ENCODE measurements at regions not wholly inside any gene's neighbourhood (a gene's known extent, or its start where the extent isn't known, plus 50 kb on each side); places are given as distances from the start of the nearest gene placed in this dataset.
"Not testable (repeated sequence)": the region's sequence is repeated elsewhere in the genome, so short reads cannot be mapped to it uniquely, and the experiment has no call there.

GRCh38 chr2:198279026-198279425 lies 474.6 kb downstream of the PLCL1 start:
- no peak for DNase-seq (ENCODE audit: insufficient read length, low spot score)
- no peak for FAIRE-seq

DNA sequence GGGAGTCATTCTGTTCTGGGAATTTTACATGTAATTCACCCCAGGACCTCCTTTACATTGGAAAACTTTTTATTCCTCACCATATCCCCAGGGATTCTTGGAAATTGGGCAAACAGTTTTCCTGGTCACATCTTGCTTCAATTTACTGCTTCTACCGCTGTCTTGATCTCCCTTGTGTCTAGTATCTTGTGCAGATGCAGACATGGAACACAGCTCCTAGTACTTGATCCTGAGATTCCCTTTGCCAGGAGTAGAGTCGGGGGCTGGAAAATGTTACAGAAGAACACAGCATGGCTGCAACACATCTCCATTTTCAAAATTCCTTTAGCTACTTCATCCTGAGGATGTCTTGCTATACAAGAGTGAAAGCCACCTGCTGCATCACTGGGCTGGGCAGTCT lies 472.8 kb downstream of the PLCL1 start:
- no peak for FAIRE-seq
- no peak for DNase-seq (ENCODE audit: insufficient read length, low spot score)

DNA sequence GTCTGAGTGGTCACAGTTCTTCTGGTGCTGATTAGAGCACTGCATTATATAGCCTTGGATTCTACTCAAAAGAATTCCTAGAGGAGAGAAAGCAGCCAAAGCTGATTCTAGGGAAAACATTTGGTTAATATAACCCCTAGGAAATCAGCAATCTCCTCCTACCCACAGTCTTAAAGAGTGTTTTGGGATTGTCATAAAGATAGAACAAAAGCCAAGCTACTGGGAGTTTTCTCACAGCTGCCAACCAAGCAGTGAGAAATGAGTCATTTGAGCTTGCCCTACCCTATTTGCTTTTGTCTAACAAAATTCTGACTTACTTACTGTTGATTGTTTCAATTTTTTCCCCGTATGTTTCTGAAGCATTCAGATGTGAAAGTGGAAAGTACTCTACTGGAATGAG lies 469.3 kb downstream of the PLCL1 start:
- FAIRE-seq (no peak), DNase-seq (ENCODE audit: insufficient read length, low spot score) (no peak)

- not testable (repeated sequence) for FAIRE-seq; DNase-seq (ENCODE audit: insufficient read length, low spot score)
These were observed 465.8 kb downstream of the PLCL1 start for GRCh38 chr2:198270157-198270556.

DNA sequence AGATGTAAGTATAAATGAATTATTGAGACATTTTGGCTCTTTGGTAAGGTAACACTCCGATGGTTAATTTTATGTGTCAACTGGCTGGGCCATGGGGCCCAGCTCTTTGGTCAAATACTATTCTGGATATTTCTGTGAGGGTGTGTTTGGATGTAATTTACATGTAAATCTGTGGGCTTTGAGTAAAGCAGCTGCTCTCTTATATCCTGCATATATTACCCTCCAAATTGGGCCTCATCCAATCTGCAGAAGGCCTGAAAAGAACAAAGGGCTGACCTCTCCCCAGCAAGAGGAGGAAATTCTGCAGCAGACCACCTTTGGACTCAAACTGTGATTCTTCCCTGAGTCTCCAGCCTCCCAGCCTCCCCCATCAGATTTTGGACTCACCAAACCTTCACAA lies 464.1 kb downstream of the PLCL1 start:
- FAIRE-seq, result no peak
- DNase-seq (ENCODE audit: insufficient read length, low spot score), result no peak

DNA sequence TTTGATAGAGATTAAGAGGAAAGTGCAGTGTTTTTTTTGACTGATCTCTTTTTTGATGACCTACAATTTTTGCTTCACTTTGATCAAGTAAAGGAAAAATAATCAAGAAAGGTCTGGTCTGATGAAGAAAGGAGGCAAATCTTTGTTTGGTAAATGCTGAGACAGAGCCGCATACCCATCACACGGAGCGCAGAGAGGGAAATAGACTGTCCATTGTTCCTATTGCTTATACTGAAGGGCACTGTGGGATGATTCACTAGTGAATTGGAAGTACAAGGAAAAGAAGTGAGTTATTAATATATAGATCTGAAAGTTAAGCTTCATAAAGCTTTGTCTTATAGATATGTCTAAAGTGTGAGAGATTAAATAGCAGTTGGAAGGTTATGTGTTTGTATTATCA lies 455.1 kb downstream of the PLCL1 start:
- FAIRE-seq (no peak), DNase-seq (ENCODE audit: insufficient read length, low spot score) (no peak)

- DNase-seq (ENCODE audit: insufficient read length, low spot score) (no peak), FAIRE-seq (no peak)
These were observed 450.2 kb downstream of the PLCL1 start for GRCh38 chr2:198254536-198255090.

DNA sequence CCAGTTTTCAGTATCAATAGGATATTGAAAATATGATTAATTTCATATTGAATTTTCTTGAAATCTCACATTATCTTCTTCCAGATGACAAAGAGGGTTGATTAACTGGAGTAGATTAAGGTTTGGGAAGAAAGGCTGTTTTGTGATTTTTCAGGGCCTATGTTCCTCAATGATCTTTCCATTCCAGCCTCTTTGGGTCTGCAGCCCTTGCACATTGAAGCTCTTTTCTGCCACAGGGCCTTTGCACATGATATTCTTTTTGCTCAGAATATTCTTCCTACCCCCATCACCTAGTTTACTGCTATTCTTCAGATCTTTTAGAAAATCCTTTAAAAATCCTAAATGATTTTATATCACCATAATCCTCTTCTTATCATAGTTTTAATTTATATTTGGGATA lies 449.6 kb downstream of the PLCL1 start:
- DNase-seq (ENCODE audit: insufficient read length, low spot score), result no peak
- FAIRE-seq, result no peak

GRCh38 chr2:198252472-198252871 lies 448.1 kb downstream of the PLCL1 start:
- no peak for DNase-seq (ENCODE audit: insufficient read length, low spot score)
- no peak for FAIRE-seq

- no peak for FAIRE-seq
These were observed 437.7 kb downstream of the PLCL1 start for GRCh38 chr2:198242093-198242492.

DNA sequence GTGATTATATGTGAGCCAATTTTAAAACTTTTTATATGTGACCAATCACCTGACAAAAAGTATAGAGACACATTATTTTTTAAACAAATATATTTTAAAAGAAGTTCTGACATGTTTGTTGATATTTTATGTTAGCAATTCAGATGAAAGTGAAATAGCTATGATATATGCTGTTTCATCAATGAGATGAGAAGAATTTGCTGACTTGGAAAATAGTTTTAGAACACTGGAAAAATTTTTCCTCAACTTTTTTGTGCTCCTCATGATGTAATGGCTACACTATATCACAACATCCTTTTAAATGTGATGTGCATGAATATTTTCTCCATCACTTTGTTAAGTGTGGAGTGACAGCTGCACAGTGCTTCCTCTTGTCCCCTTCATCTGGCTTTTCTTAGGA lies 434.0 kb downstream of the PLCL1 start:
- FAIRE-seq, result no peak
- no peak for DNase-seq (ENCODE audit: insufficient read length, low spot score)

More at GRCh38 chr2:198242093-198242492, 437.7 kb downstream of the PLCL1 start:
- no peak for DNase-seq (ENCODE audit: insufficient read length, low spot score)

GRCh38 chr2:198236338-198236737 lies 431.9 kb downstream of the PLCL1 start:
- DNase-seq (ENCODE audit: insufficient read length, low spot score) (no peak), FAIRE-seq (no peak)

GRCh38 chr2:198232281-198232680 lies 427.9 kb downstream of the PLCL1 start:
- DNase-seq (ENCODE audit: insufficient read length, low spot score), result no peak
- FAIRE-seq, result no peak

DNA sequence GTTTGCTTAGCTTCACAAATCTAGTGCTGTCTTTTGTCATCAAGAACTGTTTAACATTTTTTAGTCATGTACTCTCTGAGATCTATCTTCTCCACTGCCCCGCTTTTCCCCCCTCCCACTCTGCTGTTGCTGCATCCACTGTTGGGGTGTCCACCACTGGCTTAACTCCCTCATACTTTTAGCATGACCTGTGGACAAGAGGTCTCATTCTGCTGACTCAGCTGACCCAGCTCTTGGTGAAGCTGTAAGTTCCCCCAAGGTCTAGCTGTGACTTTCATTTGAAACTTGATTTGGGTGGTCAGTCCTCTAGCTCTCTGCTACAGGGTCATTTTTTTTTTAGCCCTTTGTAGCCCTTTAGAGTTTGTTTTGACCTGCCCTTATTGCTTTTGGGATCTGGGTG lies 427.2 kb downstream of the PLCL1 start:
- no peak for DNase-seq (ENCODE audit: insufficient read length, low spot score)
- no peak for FAIRE-seq

DNA sequence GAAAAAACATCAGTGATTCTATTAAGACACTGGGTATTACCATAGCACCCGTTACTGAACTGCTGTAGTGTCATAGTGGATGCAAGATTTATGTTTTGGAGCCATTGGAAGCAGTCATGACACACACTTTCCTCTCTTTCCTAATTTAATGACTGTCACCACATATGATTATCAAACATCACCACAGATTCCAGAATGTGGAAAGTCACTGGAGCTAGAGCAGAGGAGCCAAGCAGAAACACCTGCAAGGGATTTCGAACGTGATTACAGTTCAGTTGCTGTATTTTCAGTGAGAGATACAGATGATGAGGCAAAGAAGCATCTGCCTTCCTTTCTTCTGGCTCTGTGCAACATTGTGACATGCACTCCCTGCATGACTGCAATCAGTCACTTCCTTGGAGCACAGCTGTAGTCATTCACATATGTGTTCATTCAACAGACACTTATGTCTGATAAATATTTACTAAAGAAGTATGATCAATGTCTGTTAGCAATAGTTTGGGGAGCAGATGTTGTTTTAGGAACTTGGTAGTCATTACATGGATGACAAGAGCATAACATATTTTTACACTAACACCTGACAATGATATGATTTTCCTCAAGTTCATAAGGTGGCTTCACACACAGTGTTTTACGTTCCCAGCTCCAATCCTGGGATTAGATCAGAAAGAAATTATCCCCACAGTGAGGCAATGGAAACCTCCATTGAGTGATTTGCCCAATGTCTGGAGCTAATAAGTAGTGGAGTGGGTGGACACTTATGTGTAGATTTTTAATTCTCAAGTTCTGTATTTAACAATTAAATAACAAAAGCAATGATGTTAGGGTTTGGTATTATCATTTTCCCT lies 416.6 kb downstream of the PLCL1 start:
- no peak for FAIRE-seq

GRCh38 chr2:198219292-198219691 lies 414.9 kb downstream of the PLCL1 start:
- DNase-seq (ENCODE audit: insufficient read length, low spot score), result no peak
- FAIRE-seq, result no peak

More for the DNA sequence above, 416.6 kb downstream of the PLCL1 start:
- no peak for DNase-seq (ENCODE audit: insufficient read length, low spot score)

- FAIRE-seq, result no peak
- DNase-seq (ENCODE audit: insufficient read length, low spot score), result no peak
These were observed 409.8 kb downstream of the PLCL1 start for GRCh38 chr2:198214114-198214596.

GRCh38 chr2:198213253-198213652 lies 408.9 kb downstream of the PLCL1 start:
- DNase-seq (ENCODE audit: insufficient read length, low spot score) (no peak), FAIRE-seq (no peak)

- FAIRE-seq (no peak), DNase-seq (ENCODE audit: insufficient read length, low spot score) (no peak)
These were observed 407.3 kb downstream of the PLCL1 start for GRCh38 chr2:198211706-198212105.

DNA sequence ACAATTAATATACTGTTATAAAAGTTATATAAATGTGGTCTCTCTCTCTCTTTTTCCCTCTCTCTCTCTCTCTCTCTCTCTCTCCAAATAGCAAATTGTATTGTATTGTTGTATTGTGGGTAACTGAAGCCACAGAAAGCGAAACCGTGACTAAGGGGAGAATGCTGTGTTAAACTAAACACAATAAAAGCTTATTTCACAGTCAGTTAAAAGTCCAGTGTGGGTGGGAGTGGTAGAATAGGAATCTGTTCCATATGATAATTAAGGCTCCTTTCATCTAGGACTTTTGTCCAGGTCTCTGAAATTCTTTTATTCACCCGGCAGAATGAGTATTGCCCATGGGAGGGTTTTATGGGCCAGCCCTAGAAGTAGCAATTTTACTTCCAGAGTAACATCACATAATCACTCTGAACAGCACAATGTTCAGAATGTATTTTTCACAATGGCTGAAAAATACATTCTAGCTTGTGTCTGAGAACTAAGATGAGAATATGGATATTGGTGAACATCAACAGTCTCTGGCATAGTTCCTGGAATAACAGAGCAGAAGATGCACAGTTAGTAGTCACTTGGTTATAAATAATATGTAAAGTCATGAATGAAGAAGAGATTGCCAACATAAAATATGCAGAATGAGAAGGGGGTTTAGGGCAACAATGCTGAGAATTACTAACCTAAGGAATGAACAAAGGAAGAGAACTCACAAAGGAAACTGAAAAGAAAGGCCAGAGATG lies 399.1 kb downstream of the PLCL1 start:
- DNase-seq (ENCODE audit: insufficient read length, low spot score) (no peak), FAIRE-seq (no peak)
